Stimulated activated CD4-positive, alpha-beta T cell treated with anti-CD3 and anti-CD28 coated beads, Interleukin-4, amount 100 ng/mL, for 4 hours (primary cell): ENCODE measurements at regions not wholly inside any gene's neighbourhood (a gene's known extent, or its start where the extent isn't known, plus 50 kb on each side); places are given as distances from the start of the nearest gene placed in this dataset.

Experiments
- DNase-seq, 2 experiments: peaks; one replicate each; pipeline ENCODE4 v3.0.0-alpha.2; 2020

DNA sequence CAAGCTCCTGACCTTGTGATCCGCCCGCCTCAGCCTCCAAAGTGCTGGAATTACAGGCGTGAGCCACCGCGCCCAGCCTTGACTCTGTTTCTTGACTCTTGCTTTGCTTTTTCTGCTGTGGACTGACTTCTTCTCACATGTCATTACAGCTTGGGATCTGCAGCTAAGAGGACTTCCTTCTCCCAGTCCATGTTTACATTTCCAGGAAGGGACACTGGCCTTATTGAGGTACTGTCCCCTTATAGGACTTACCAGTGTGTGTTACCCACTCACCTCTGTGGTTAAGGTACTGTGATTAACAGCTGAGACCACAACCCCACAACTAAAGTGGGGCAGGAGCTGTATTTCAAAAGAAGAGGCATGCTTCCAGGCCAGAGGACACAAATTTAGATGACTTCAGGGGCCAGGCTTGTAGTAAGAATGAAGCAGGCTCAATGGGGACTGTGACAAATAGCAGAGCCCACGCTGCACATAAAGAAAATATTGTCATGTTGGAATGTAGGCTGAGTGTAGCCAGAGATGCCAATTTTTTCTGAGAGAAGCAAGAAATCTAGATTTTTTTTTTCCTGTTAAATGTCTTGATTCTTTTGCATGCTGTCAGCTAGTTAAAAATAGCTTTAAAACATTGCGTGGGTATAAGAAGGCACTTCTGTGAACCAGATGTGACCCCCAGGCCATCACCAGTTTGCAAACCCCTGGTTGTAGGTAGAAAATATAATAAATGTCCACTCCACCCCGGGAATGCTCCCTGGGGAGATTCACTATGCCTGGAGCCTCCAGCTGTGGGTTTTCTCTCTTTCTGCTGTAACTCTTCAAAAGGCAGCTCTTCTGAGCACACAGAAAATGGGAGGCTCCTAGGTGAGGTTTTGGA lies 75.0 kb downstream of the PTPDC1 start:
- DNase-seq, result no peak

DNA sequence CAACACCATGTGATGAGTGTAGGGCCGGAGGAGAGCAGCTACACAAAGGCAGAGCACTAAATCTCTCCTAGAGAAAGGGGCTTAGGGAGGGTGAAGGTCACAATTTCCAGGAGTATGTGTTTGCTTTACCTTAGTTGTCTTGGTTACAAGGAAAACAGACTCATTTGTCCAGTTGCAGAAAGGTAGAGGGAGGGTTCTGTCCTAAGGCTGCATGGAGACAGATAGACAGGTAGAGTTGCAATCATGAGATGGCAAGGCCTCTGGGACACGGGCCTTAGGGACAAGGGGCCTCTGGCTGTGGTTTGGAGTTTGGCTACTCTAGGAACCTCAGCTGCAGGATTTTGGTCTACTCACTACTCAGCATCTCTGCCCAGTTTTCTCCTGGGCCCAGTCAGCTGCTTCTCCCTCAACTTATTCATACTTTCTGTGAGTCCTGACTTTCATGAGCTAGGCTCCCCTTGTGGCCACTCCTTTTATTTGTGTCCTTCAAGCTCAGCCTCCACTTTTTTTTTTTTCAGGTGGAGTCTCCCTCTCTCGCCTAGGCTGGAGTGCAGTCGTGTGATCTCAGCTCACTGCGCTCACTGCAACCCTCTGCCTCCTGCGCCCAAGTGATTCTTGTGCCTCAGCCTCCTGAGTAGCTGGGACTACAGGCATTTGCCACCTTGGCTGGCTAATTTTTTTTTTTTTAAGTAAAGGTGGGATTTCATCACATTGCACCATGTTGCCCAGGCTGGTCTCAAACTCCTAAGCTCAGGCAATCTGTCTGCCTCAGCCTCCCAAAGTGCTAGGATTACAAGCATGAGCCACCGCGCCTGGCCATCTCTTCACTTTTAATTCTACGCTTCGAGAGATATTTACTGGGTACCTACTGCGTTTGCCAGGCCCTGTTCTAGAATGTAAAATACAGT lies 76.6 kb downstream of the PTPDC1 start:
- DNase-seq, result no peak

DNA sequence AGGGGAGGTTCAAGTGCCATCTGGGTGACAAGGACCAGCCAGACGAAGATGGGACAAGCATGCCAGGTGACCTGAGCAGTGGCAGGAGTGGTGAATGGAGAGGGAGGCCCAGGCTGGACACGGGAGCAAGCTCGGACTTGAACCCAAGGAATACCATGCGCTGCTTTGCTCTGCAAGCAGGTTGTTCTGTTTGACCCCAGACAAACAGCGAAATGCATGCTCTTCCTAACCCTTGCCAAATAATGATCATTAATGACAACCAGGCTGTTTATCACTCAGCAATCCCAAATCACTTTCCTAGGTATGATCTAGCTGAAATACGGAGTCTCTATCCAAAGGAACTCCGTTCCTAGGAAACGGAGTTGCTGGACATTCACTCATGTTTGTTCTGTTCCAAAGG lies 77.4 kb downstream of the PTPDC1 start:
- no peak for DNase-seq

DNA sequence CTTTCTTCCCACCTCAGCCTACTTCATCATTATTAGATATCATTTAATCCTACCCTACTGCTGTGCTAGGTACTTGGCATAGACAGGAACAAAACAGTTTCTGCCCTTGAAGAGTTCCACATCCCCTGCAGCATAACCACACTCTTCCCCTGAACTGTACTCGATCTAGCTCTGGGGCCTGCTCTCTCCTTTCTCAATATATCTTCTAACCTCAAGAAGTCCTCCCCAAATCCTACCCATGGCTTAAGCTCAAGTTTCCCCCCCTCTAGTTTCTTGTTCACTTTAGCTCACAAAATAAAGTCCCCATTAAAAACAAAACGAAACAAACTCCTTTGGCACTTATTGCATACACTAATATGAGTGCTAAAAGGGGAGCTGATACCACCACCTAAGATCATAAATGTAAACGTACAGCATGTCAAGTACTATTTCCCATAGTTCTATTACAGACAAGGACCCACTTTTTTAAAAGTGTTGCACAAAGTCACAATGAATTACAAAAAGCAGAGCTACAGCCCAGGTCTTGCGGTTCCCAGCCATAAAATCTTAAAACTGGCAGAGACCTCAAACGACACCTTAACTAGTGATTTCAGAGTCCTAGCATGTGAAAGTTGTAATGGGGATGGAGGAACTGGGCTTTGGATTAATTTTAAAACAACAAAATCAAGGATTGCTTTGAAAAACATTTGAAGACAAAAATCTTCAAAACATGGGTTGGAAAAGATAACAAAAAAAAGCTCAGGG lies 80.7 kb downstream of the PTPDC1 start:
- DNase-seq, result no peak

DNA sequence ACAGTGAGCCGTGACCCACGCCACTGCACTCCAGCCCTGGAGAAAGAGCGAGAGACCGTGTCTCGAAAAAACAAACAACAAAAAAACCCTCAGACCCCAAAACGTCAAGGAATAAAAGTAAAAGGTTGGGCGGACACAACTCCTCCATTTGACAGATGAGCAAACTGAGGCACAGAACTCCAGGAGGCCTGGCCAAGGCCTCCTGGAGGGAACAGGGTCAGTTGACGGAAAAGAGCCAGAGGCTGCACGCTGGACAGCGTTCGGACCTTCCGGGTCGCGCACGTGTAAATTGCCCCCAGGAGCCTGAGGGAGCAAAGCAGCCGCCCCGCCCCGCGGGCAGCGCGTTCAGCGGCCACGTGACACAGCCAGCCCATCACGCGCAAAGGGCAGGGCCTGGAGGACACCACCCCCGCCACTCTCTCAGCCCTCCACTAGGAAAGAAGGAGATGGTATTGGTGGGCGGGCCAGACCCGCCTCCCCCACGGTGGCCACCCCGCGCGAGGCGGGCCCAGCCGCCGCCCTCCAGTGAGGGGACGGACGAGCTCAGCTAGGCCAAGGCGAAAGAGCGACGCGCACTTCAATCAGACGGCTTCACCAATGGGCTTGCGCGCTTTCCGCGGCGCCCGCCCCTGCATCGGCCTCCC lies 81.5 kb downstream of the PTPDC1 start:
- DNase-seq, result peak; percentile 92 to 98

DNA sequence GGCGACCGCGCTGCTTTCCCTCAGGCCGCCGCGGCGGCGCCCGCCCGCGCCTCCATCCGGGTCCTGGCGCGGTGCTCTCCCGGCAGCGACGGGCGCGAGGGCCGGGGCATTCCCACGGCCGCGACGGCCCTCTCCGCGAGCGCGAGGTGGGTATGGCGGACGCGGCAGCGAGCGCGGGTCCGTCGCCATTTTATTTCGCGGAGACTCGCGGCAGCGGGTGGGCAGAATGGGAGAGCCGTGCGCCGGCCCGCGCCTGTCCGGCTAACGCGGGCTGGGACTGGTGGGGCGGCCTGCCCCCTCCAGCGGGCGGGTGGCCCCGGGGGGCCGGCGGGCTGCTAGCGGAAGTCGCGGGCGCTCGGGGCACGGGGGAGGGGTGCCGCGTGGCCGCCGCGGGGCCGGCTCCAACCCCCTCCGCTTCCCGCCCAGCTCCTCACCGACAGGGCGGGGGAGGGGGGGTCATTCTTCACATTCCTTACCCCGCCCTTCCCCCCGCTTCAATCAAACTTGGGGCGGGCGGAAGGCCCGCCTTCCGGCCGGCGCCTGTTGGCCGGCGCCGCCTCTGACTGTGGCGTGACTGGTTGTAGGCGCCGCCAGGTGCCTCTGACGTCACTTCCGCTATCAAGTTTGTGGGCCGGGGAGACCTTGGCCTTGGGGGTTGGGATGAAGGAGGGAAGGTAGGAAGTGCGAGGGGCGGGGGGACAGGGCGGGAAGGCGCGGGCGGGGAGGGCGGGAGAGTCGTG lies 82.1 kb downstream of the PTPDC1 start:
- peak; percentile 93 to 95 for DNase-seq

DNA sequence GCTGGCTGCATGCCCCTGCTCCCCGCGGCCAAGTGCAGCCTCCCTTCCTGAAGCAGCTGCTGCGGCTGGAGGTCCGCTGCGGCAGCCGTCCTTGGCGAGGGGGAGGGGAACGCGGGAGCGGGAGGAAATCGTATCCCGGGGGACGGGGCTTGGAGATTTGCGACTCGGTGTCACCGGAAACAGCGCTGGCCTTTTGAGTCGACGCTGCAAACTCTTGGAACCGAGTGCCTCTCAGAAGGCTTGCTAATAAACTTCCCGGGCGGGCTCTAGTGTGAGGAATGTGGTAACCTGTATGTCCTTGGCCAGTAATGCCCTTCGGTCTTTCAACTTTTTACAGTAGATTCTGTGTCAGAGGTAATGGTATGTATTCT lies 82.7 kb downstream of the PTPDC1 start:
- no peak for DNase-seq

DNA sequence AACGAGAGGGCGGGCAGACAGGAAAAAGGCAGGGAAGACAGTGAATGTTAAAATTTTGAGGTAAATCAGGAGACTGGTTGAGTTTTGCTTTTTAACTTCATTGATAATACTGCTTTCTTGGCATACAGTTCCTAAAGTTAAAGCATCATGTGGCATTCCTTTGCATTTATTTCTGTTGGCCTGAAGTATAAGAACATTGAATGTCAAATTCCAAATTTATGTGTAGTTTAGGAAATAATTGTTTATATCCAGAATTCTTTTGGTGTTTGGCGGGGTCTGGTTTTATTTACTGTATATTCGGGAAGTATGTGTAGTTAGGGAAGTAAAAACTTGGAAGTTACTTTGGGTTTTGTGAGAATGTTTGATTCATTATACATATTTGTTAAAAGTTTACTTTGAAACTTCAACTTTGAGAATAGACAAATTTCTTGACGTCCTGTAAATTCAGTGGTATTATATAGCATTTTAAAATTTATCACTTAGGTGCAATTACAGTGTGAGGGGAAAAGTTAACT lies 83.2 kb downstream of the PTPDC1 start:
- no peak for DNase-seq

DNA sequence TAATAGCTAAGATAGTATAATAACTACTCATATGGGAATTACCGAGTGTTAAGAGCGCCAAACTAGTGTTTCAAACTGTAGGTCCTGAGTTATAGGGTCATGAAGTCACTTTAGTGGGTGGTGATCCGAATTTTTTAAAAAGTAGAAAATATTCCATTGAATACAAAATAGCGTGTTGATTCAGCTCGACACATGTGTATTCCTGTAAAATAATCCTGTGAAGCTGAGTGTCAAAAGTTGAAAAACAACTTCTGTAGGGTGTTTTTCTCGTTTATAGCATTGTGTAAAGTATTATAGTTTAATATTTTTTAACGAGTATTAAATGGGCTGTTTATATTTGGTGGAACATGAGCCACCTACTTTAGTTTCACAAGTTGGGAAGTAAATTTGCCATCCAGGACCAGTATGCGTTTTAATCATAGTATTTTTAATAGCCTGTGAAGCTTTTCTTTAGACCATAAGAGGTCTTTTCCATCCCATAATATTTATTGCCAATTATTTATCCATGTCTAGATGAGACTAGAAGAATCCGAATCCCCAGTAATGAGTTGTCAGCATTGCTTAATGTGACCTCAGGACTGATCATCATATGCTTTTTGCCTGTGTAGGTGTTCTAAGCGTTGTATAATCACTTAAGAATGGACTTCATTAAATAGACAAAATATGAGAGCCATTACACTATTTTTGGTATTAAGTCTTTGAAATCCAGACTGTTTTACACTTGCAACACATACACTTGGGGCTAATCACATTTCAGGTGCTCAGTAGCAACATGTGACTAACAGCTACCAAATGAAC lies 84.1 kb downstream of the PTPDC1 start:
- DNase-seq, result no peak

DNA sequence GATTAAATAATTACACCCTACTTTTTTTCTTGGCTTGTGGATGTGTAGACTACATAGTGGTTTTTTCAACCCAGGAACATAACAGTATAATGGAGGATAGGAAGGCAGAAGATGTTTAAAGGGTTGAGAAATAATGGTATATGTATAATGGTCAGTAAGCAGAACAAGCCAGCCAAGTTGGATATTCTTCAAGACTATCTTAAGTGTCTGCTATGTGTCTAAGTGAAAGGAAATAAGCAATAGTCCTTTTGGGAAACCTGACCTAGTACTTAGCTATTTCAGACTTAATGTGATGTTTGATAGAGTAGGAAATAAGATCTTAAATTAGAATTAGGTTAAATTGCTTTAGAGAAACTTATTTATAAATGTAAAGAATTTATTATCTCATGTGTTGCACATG lies 85.7 kb downstream of the PTPDC1 start:
- no peak for DNase-seq

DNA sequence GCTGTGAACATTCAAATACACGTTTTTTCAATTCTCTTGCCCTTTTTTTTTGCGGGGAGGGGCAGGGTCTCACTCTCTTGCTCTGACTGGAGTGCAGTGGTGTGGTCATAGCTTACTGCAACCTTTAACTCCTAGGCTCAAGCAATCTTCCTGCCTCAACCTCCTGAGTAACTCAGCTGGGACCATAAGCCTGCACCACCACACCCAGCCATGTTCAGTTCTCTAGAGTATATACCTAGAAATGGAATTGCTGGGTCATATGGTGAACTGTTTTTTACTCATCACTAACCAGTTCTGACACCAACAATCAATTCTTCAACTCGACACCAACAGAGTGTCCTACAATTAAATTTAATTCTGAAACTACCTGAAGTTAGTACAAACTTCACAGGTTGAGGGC lies 85.5 kb upstream of the ZNF169 start:
- DNase-seq, result no peak

DNA sequence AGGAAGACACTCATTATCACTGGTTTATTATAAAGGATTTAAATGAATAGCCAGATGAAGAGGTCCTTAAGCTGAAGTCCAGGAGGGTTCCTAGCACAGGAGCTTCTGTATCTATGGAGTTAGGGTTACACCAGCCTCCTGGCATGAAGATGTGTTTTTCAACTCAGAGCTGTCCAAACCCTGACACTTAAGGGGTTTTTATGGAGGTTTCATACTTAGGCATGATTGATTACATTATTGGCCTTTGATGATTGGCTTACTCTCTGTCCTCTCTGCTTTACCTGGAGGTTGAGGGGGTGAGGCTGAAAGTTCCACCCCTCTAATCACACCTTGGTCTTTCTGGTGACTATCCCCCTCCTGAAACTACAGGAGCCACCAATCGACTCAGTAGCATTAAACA lies 84.9 kb upstream of the ZNF169 start:
- no peak for DNase-seq

DNA sequence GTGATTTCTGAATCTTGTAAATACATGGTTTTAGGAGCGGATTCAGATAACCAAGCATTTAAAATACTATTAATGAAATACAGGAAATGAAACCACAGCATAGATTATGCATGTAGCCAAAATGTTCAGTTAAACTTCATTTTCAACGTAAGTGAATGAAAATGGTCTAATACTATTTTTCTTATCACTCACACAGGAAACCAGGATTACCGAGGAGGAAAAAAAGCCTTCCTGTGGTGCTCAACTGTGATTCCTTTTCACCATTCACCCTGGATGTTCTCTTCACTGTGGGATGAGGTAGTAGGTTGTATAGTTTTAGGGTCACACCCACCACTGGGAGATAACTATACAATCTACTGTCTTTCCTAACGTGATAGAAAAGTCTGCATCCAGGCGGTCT lies 83.4 kb upstream of the ZNF169 start:
- no peak for DNase-seq

DNA sequence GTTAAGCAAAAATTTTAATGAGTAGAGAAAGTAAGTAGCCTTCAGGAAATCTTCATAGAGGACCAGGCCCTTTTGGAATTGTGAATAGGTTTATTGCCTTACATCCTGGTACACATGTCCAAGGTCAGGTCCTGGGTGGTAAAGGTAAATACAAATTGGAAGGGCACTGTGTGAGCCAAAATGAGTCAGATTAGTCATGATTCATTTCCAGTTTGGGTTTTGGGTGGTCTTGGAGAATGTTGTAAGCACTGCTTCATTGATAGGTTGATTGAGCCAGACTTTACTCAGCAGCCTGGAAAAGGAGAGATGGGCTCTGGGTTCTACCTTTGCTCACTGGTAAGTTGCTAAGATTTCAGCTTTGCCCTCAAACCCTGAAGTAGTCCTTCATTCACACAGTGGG lies 82.5 kb upstream of the ZNF169 start:
- DNase-seq, result no peak

DNA sequence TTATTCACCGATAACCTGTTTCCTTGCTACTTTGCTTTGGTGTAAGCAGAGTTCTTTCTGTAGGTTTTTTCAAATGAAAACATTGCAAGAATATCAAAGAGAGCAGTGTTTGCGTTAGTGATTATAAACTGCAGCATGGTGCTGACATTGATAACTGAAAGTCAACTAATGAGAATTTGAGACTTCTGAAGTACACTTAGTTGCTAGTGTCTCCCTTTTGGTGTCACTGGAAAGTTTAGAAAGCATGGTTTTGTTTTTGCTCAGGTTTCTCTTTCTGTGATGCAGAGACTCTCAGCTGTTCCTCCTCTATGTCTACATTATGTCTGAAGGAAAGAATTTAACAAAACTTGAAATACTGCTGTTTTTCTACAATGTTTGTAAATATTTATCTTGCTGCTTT lies 80.2 kb upstream of the ZNF169 start:
- DNase-seq, result no peak

DNA sequence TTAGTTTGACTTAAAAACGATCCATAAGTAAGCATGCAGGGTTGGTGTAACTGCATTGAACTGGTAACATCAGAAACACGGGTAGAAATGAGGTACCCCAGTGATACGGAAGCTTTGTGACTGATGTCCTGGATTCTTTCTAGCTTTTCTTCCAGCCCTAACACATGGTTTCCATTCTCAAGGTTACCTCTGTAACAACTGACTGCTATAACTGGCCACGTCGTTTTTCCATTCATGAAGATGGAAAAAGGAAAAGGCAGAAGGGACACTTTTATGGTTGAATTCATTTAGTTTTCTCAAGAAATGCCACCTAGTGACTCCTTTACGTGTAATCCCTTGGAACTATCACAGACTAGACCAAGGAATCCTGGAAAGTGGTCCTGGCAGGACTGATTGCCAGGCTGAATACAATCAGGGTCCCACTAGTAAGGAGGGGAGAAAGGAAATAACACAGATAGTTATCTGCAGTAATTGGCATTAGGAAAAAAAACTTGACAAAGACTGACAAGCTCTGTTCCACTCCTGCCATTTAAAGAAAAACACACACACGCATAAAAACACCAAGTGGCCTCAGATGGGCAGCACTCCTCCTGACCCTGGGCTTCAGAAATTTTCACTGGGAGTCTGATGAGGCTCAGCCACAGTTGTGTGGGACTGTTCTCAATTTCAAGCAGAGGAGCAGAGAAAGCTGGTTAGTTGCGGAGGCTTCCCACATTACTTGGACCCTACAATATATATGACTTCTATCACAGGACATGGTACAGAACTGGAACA lies 77.5 kb upstream of the ZNF169 start:
- DNase-seq, result no peak

DNA sequence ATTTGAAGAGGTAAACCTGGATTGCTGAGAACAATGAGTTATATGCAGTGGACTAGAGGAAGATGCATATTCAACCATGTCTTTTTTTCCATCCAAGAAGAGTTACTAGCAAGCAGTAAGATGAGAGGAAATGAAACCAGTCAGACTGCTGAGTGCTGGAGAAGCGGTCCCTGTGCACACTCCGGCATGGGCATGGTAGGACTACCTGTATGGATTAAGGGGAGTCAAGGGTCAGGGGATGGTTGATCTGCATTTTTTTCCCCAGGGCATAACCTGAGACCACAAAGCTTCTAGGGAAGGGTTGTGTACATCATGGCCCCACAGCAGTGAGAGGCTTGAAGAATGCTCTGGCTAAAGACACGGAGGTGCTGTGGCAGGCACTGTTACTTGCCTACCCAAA lies 76.6 kb upstream of the ZNF169 start:
- no peak for DNase-seq

DNA sequence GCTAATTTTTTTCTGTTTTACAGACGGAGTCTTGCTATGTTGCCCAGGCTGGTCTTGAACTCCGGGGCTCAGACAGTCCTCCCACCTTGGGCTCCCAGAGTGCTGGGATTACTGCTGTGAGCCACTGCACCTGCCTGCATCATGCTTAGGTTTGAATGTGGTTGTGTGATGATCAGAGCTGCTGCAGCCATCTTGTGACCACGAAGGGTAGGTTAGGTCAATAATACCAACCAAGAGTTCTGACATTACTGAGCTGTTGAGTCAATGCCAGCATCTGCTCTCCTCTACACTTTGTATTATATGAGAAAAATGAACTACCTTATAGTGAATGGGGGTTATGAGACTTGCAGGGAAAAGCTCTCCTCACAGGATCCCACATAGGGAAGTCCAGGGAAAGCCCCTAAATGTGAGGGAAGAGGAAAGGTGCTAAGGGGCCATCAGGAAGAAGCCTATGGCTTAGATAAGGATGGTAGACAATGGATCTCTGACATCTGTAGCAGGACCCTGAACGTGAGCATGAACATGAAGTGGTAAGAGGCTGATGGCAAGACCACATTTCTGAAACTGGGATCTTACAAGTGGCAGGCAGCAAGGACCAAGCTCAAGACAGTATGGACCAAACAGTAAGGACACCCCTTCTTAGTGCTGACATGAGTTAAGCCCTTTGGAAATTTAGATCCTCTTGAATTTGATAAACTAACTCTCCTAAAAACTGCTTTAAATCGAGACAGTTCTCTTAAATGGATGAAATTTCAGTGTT lies 75.7 kb upstream of the ZNF169 start:
- DNase-seq, result no peak

DNA sequence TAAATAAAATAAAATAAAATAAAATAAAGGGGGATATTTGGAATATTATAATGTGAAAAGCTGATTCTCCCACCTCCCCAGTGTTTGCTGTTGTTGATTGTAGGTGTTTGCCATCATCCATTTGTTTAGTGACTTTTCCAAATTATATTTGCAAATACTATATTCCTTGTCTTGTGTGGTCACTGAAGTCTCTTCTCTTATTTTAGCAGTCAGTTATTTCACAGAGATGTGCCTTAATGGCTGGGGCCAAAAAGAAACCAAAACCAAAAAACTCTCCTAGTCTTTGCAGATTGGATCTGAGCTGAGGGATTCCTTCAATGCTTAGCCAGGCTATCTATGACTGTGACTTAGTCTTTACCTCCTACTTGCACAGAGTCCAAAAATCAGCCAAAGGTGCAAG lies 70.9 kb upstream of the ZNF169 start:
- DNase-seq, result no peak
